K562 (cell line): ENCODE measurements at regions not wholly inside any gene's neighbourhood (a gene's known extent, or its start where the extent isn't known, plus 50 kb on each side); places are given as distances from the start of the nearest gene placed in this dataset.

Experiments used
- ATF3 ChIP-seq, 2 experiments: fragments of 450-650 bp in 1 of 2; sonication (generic) in 1 of 2; formaldehyde crosslinking in 1 of 2; IDR thresholded peaks in 1 of 2; conservative IDR thresholded peaks in 1 of 2; 2 replicates each; pipeline versions ENCODE4 v1.6.1 to v1.8.1; 2016 to 2023; ENCODE audit warnings: mild to moderate bottlenecking in 2 of 2, moderate library complexity in 2 of 2, inconsistent platforms in 1 of 2, missing genetic modification reagents in 1 of 2
- COPS2 ChIP-seq: fragments of 450-650 bp; conservative IDR thresholded peaks from 2 replicates; pipeline ENCODE4 v1.6.1; 2016; ENCODE audit warnings: mild to moderate bottlenecking, moderate library complexity
- FOXJ3 ChIP-seq: sonication (generic); formaldehyde crosslinking; IDR thresholded peaks from 2 replicates; pipeline ENCODE4 v1.4.0; 2020; ENCODE audit warnings: mild to moderate bottlenecking, missing genetic modification reagents
- GABPB2 ChIP-seq: fragments of 250-450 bp; sonication (Bioruptor Pico); conservative IDR thresholded peaks from 2 replicates; pipeline ENCODE4 v1.5.1; 2021; ENCODE audit warnings: mild to moderate bottlenecking
- HNRNPL ChIP-seq: fragments of 200-400 bp; formaldehyde crosslinking; IDR thresholded peaks from 2 replicates; pipeline ENCODE4 v1.6.1; 2017; ENCODE audit warnings: low read depth, mild to moderate bottlenecking, low read length
- MEIS2 ChIP-seq: fragments of 450-650 bp; IDR thresholded peaks from 2 replicates; pipeline ENCODE4 v1.6.1; 2014; ENCODE audit warnings: mild to moderate bottlenecking; ENCODE audit not compliant: partially characterized antibody
- MIER1 ChIP-seq: fragments of 450-650 bp; IDR thresholded peaks from 2 replicates; pipeline ENCODE4 v1.6.1; 2016; ENCODE audit warnings: antibody characterized with exemption, mild to moderate bottlenecking, low read depth
- NCOA2 ChIP-seq, 2 experiments: fragments of 450-650 bp; IDR thresholded peaks; 2 replicates each; pipeline ENCODE4 v1.6.1; 2018; ENCODE audit warnings: mild to moderate bottlenecking in 2 of 2, moderate library complexity in 1 of 2; ENCODE audit not compliant: partially characterized antibody in 2 of 2
- NR4A1 ChIP-seq, 2 experiments: fragments of 250-450 bp in 1 of 2; fragments of 450-650 bp in 1 of 2; sonication (Bioruptor Pico) in 1 of 2; IDR thresholded peaks; 2 replicates each; pipeline versions ENCODE4 v1.4.0 to v1.6.1; 2016 to 2020; ENCODE audit warnings: mild to moderate bottlenecking in 2 of 2, missing compliant biosample characterization in 1 of 2, missing genetic modification characterization in 1 of 2, moderate library complexity in 1 of 2
- TEAD2 ChIP-seq: fragments of 450-650 bp; IDR thresholded peaks from 2 replicates; pipeline ENCODE4 v1.6.1; 2016; ENCODE audit warnings: missing genetic modification characterization, control low read depth, missing compliant biosample characterization
- TF ChIP-seq, protein P1 (sequence below): fragments of 250-450 bp; sonication (Bioruptor Pico); IDR thresholded peaks from 2 replicates; pipeline ENCODE4 v1.5.0; 2021; ENCODE audit warnings: mild to moderate bottlenecking, moderate library complexity
- TF ChIP-seq, protein P2 (sequence below): fragments of 250-450 bp; sonication (Bioruptor Pico); IDR thresholded peaks from 2 replicates; pipeline ENCODE4 v1.4.0; 2020
- TF ChIP-seq, protein P3 (sequence below): fragments of 450-650 bp; formaldehyde crosslinking; IDR thresholded peaks from 2 replicates; pipeline ENCODE4 v1.4.0; 2022; ENCODE audit warnings: missing genetic modification characterization
- TF ChIP-seq, protein P4 (sequence below): fragments of 250-450 bp; sonication (Bioruptor Pico); IDR thresholded peaks from 2 replicates; pipeline ENCODE4 v1.4.0; 2020; ENCODE audit warnings: mild to moderate bottlenecking, moderate library complexity

DNA sequence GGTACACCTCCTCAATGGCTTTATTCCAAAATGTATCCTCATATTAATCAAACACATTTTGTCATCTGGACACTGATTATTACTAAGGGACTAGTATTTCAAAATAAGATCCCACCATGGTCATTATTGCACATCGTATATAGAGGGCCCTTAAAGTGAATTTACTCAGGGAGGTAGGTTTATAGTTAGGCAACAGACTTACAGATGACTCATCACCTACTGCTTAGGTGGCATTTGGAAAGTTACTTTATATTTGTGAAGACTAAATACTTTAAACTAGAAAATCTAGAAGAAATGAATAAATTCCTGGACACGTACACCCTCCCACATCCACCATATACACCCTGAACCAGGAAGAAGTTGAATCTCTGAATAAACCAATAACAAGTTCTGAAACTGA lies 353.0 kb downstream of the KCTD12 start (continued):
- TF ChIP-seq, protein P1, sequence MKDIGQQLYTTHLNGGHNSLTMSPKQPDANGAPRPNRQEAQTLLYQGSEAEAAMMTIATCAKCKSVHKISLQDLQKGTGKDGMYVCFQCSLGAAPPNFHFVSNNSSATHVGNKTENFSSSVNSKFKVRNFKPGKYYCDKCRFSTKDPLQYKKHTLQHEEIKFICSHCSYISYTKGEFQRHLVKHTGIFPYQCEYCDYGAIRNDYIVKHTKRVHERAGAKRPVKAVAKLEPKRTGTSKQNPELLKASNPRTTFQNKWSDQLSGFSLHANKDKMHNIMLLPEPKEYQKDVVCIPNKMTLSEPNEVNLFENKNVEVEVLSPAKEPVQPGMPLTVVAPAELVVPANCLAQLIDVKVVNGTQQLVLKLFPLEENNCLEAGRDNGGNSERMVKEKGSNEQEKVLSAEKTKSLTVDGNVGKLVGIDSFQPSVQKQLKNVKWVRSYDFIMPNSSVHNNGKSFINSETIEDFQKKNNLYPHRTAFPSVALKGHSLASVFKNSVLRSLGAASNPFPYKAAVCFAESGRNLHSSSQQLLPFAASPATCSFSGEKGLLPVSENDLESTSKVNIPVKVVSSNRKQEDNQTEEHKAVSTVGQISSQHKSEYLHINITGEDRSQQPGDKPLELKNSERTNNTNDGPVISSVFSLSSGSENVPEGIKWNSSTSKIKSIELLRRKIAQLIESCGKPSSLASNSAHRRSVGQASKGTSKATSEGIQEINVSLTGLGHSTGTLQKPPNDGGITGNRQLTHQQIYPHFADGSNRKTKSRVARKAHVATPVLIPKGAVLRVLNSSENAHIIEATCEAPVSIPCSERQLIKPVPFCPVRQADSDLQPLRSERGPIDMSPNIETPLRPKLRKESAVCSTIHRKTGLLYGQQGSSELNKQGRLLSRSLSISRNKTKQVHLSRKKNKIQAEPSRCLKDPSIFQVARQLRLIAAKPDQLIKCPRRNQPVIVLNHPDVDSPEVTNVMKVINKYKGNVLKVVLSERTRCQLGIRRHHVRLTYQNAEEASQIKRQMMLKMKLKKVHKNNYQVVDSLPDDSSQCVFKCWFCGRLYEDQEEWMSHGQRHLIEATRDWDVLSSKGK (CRISPR knock-in tag) = no peak
- TF ChIP-seq GABPB2 (CRISPR knock-in tag) = no peak
- TF ChIP-seq, protein P2, sequence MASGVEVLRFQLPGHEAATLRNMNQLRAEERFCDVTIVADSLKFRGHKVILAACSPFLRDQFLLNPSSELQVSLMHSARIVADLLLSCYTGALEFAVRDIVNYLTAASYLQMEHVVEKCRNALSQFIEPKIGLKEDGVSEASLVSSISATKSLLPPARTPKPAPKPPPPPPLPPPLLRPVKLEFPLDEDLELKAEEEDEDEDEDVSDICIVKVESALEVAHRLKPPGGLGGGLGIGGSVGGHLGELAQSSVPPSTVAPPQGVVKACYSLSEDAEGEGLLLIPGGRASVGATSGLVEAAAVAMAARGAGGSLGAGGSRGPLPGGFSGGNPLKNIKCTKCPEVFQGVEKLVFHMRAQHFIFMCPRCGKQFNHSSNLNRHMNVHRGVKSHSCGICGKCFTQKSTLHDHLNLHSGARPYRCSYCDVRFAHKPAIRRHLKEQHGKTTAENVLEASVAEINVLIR (CRISPR knock-in tag) = no peak
- TF ChIP-seq, protein P3, sequence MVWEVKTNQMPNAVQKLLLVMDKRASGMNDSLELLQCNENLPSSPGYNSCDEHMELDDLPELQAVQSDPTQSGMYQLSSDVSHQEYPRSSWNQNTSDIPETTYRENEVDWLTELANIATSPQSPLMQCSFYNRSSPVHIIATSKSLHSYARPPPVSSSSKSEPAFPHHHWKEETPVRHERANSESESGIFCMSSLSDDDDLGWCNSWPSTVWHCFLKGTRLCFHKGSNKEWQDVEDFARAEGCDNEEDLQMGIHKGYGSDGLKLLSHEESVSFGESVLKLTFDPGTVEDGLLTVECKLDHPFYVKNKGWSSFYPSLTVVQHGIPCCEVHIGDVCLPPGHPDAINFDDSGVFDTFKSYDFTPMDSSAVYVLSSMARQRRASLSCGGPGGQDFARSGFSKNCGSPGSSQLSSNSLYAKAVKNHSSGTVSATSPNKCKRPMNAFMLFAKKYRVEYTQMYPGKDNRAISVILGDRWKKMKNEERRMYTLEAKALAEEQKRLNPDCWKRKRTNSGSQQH (CRISPR knock-in tag) = no peak
- TF ChIP-seq NCOA2 (IDR thresholded peaks at IDR 0.05; ENCODE audit: partially characterized antibody in 2 of 2) = no peak
- no peak for TF ChIP-seq HNRNPL
- TF ChIP-seq TEAD2 (tag) = no peak
- TF ChIP-seq COPS2 = no peak
- no peak for TF ChIP-seq MEIS2
- TF ChIP-seq FOXJ3 (CRISPR knock-in tag) = no peak
- no peak for TF ChIP-seq ATF3 (IDR thresholded peaks at IDR 0.05)
- TF ChIP-seq ATF3 (CRISPR knock-in tag; conservative IDR thresholded peaks at IDR 0.05) = no peak
- TF ChIP-seq, protein P4, sequence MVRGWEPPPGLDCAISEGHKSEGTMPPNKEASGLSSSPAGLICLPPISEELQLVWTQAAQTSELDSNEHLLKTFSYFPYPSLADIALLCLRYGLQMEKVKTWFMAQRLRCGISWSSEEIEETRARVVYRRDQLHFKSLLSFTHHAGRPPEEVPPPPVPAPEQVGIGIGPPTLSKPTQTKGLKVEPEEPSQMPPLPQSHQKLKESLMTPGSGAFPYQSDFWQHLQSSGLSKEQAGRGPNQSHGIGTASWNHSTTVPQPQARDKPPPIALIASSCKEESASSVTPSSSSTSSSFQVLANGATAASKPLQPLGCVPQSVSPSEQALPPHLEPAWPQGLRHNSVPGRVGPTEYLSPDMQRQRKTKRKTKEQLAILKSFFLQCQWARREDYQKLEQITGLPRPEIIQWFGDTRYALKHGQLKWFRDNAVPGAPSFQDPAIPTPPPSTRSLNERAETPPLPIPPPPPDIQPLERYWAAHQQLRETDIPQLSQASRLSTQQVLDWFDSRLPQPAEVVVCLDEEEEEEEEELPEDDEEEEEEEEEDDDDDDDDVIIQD (CRISPR knock-in tag) = no peak
- TF ChIP-seq NR4A1 (CRISPR knock-in tag; IDR thresholded peaks at IDR 0.05) = no peak
- TF ChIP-seq NR4A1 (tag; IDR thresholded peaks at IDR 0.05) = no peak
- TF ChIP-seq MIER1 = no peak
